ENCODE measurements at regions not wholly inside any gene's neighbourhood (a gene's known extent, or its start where the extent isn't known, plus 50 kb on each side); places are given as distances from the start of the nearest gene placed in this dataset.

DNA sequence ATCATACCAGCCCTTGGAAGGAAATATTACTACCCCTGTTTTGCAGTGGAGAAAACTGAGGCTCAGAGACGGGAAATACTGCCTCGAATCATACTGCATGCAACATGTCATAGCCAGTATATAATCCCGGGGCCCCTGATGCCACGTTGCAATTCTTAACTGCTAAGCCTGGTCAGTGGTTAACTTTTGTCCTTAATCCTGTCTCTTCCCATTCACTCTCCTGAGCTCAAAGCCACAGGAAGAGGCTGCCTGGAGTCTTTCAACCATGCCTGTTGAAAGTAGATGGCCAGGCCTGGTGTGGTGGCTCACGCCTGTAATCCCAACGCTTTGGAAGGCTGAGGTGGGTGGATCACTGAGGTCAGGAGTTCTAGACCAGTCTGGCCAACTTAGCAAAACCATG, 166.6 kb downstream of the MIAT start:
- TF ChIP-seq POLR2AphosphoS5 (IDR thresholded peaks at IDR 0.05) = no peak
- no peak for TF ChIP-seq POLR2A (IDR thresholded peaks at IDR 0.05)
- TF ChIP-seq, protein P1, sequence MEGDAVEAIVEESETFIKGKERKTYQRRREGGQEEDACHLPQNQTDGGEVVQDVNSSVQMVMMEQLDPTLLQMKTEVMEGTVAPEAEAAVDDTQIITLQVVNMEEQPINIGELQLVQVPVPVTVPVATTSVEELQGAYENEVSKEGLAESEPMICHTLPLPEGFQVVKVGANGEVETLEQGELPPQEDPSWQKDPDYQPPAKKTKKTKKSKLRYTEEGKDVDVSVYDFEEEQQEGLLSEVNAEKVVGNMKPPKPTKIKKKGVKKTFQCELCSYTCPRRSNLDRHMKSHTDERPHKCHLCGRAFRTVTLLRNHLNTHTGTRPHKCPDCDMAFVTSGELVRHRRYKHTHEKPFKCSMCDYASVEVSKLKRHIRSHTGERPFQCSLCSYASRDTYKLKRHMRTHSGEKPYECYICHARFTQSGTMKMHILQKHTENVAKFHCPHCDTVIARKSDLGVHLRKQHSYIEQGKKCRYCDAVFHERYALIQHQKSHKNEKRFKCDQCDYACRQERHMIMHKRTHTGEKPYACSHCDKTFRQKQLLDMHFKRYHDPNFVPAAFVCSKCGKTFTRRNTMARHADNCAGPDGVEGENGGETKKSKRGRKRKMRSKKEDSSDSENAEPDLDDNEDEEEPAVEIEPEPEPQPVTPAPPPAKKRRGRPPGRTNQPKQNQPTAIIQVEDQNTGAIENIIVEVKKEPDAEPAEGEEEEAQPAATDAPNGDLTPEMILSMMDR (IDR thresholded peaks at IDR 0.05) = no peak
- TF ChIP-seq EP300 (IDR thresholded peaks at IDR 0.05) = no peak

DNA sequence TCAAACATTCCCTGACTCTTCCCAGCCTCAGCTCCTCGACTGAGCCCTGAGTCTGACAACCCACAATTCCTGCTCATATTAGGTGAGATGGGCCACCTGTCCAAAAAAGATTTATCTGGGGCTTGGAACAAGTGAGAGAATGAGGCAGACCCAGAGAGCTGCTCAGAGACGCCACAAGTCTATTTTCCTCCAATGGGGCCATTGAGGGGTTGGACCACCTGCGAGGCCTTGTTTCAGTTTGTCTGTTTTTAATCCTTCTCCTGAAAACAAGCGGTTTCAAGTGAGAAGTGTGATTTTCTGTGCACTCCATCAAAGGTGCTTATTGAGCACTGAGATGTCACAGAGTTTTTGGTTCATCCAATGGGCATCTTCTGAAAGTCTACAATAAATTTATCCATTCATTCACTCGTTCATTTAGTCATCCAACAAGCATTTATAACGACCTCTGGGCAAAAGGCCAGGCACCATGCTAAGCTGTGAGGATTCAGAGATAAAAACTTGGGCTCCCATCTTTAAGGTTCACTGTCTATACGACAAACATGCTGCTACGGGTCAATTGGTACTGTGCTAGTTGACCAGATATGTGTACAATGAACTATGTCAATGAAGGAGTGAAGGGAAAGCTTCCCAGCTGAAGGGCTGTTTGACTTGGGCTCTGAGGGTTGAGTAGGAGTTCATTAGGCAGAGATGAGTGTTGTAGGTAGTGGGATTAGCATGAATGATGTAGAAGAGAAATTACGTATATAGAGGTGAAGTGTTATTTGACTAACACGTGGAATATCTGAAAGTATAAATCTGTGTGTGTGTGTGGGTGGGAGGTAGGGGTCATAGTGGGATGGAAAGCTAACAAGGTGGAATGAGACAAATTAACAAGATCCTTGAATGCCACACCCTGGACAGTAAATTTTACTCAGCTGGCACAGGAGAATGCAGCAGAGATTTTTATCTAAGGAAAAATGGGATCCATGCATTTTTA, 168.9 kb downstream of the MIAT start:
- Histone ChIP-seq H3K9me3 (no peaks in the 10 kb centered on the region), H3K27me3 (no peaks in the 10 kb centered on the region), H3K36me3 (no peaks in the 10 kb centered on the region), H3K4me1 (no peaks in the 10 kb centered on the region), H3K27ac (no peak overlapping the region), H3K4me3 (no peak overlapping the region)
- TF ChIP-seq, protein P1 (IDR thresholded peaks at IDR 0.05) = no peak
- TF ChIP-seq POLR2A (IDR thresholded peaks at IDR 0.05) (no peak), EP300 (IDR thresholded peaks at IDR 0.05) (no peak), POLR2AphosphoS5 (IDR thresholded peaks at IDR 0.05) (no peak)
- DNase-seq = no peak
- intact Hi-C loops (cut with DNase I; ENCODE audit: low total_unique reads) = no loop called here
- 71 to 74% (median 72%) methylated on average over 10 of the region's 10 CpGs for WGBS, 5 donors

More for the DNA sequence above, 166.6 kb downstream of the MIAT start:
- WGBS, 5 donors = 73 to 87% (median 84%) methylated on average over 6 of the region's 6 CpGs
- H3K27ac ChIP-seq = no peak overlapping the region
- intact Hi-C loops (cut with DNase I; ENCODE audit: low total_unique reads) = no loop called here
- no peaks in the 10 kb centered on the region for H3K27me3 ChIP-seq
- H3K36me3 ChIP-seq = no peaks in the 10 kb centered on the region
- peaks cover 0 to under 1% (median 0%) of the 10 kb centered on the region in 4 donors for H3K9me3 ChIP-seq
- no peak overlapping the region for H3K4me3 ChIP-seq
- DNase-seq = no peak
- no peaks in the 10 kb centered on the region for H3K4me1 ChIP-seq

DNA sequence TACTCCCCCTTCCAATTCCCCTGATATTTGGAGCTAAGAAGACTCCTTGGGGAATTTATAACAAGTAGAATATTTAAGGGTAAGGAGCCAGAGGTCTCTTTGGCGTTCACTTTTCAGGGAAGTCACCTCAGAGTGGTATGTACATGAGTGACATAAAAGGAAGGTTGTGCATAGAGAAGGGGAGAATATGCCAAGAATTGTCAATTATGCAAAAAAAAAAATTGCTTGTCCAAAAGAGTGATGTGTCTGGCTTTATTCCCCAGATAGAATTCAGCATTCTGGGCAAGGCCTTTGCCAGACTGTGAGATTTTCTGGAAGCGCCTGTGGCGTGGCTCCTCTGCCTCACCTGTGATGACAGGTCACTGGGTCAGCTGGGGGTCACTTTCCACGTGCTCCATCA, 170.2 kb downstream of the MIAT start:
- WGBS, 5 donors = 72 to 83% (median 76%) methylated on average over 4 of the region's 4 CpGs

DNA sequence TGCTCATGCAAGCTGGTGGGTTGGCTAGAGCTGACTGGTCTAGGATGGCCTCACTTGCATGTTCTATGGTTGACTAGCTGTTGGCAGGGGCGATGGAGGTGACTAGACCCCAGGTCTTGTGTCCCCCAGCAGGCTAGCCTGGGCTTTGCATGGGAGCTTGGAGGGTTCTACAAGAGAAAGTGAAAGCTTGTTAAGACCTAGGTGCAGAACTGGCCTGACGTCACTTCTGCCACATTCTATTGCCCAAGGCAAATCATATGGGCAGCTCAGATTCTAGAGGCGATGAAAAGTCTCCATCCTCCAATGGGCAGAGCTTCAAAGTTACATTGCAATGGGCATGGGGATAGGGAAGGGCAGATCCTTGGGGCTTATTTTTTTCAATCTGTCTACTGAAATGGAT, 170.9 kb downstream of the MIAT start:
- H3K27me3 ChIP-seq = no peaks in the 10 kb centered on the region
- 78 to 91% (median 85%) methylated on average over 3 of the region's 3 CpGs for WGBS, 5 donors
- H3K36me3 ChIP-seq = no peaks in the 10 kb centered on the region
- TF ChIP-seq POLR2A (IDR thresholded peaks at IDR 0.05) (no peak), POLR2AphosphoS5 (IDR thresholded peaks at IDR 0.05) (no peak), EP300 (IDR thresholded peaks at IDR 0.05) (no peak)
- TF ChIP-seq, protein P1 (IDR thresholded peaks at IDR 0.05) = no peak
- no peak for DNase-seq
- intact Hi-C loops (cut with DNase I; ENCODE audit: low total_unique reads) = no loop called here
- H3K4me1 ChIP-seq = peaks cover 0 to 4% (median 0%) of the 10 kb centered on the region in 4 donors
- no peak overlapping the region for H3K4me3 ChIP-seq
- no peaks in the 10 kb centered on the region for H3K9me3 ChIP-seq
- no peak overlapping the region for H3K27ac ChIP-seq

More for the DNA sequence above, 170.2 kb downstream of the MIAT start:
- intact Hi-C loops (cut with DNase I; ENCODE audit: low total_unique reads) = no loop called here
- no peaks in the 10 kb centered on the region for H3K9me3 ChIP-seq
- no peak for DNase-seq
- H3K27me3 ChIP-seq = no peaks in the 10 kb centered on the region
- TF ChIP-seq EP300 (IDR thresholded peaks at IDR 0.05) (no peak), POLR2A (IDR thresholded peaks at IDR 0.05) (no peak), POLR2AphosphoS5 (IDR thresholded peaks at IDR 0.05) (no peak)
- TF ChIP-seq, protein P1 (IDR thresholded peaks at IDR 0.05) = no peak
- no peak overlapping the region for H3K27ac ChIP-seq
- no peaks in the 10 kb centered on the region for H3K36me3 ChIP-seq
- no peak overlapping the region for H3K4me3 ChIP-seq
- peaks cover 0 to 4% (median 0%) of the 10 kb centered on the region in 4 donors for H3K4me1 ChIP-seq

All from stomach (tissue), 8 donors.